NT2/D1 (cell line): ENCODE measurements at regions not wholly inside any gene's neighbourhood (a gene's known extent, or its start where the extent isn't known, plus 50 kb on each side); places are given as distances from the start of the nearest gene placed in this dataset.

ENCODE experiments used
- DNase-seq: peaks from one replicate; pipeline ENCODE4 v3.0.0-alpha.2; 2011; ENCODE audit warnings: low read depth, low spot score
- H3K27me3 ChIP-seq: 2 replicates; pipeline ENCODE4 v1.6.0; 2011; ENCODE audit warnings: mild to moderate bottlenecking; ENCODE audit not compliant: insufficient read length, insufficient read depth
- H3K36me3 ChIP-seq: 2 replicates; pipeline ENCODE4 v1.6.1; 2011; ENCODE audit warnings: mild to moderate bottlenecking, low read length, mixed read lengths; ENCODE audit not compliant: insufficient read depth, insufficient read length
- H3K4me1 ChIP-seq: 2 replicates; pipeline ENCODE4 v1.5.1; 2011; ENCODE audit not compliant: insufficient read depth, insufficient read length
- H3K4me3 ChIP-seq: 2 replicates; pipeline ENCODE4 v1.5.1; 2011; ENCODE audit warnings: low read depth; ENCODE audit not compliant: insufficient read length
- H3K9ac ChIP-seq: 2 replicates; pipeline ENCODE4 v1.6.0; 2011; ENCODE audit warnings: low read depth; ENCODE audit not compliant: insufficient read length
- H3K9me3 ChIP-seq: 2 replicates; pipeline ENCODE4 v1.5.1; 2011; ENCODE audit warnings: mild to moderate bottlenecking, low read length; ENCODE audit not compliant: insufficient read depth
- SUZ12 ChIP-seq: IDR thresholded peaks from 2 replicates; pipeline ENCODE4 v1.6.1; 2011; ENCODE audit not compliant: insufficient read length, insufficient read depth; ENCODE audit errors: extremely low read depth
- YY1 ChIP-seq: IDR thresholded peaks from 2 replicates; pipeline ENCODE4 v1.6.1; 2011; ENCODE audit not compliant: insufficient read length, insufficient read depth
- ZNF274 ChIP-seq: IDR thresholded peaks from 2 replicates; pipeline ENCODE4 v1.6.1; 2011; ENCODE audit warnings: mild to moderate bottlenecking, low read depth, low read length

- no peaks in the 10 kb centered on the region for H3K27me3 ChIP-seq
- no peaks in the 10 kb centered on the region for H3K4me1 ChIP-seq
- H3K9ac ChIP-seq = no peak overlapping the region
- TF ChIP-seq YY1 = no peak
- no peak for TF ChIP-seq ZNF274
- no peak for TF ChIP-seq SUZ12
- H3K36me3 ChIP-seq = no peaks in the 10 kb centered on the region
- no peak for DNase-seq
- peaks cover 14% of the 10 kb centered on the region for H3K9me3 ChIP-seq
- no peak overlapping the region for H3K4me3 ChIP-seq
These were observed 103.4 kb upstream of the VASH1 start for GRCh38 chr14:76657846-76658245.

- Histone ChIP-seq H3K9me3 (peaks cover 13% of the 10 kb centered on the region), H3K4me1 (no peaks in the 10 kb centered on the region), H3K4me3 (no peak overlapping the region), H3K9ac (no peak overlapping the region), H3K27me3 (no peaks in the 10 kb centered on the region), H3K36me3 (no peaks in the 10 kb centered on the region)
- DNase-seq = no peak
- no peak for TF ChIP-seq YY1
- no peak for TF ChIP-seq SUZ12
- TF ChIP-seq ZNF274 = no peak
These were observed 98.7 kb upstream of the VASH1 start for GRCh38 chr14:76662580-76662979.

GRCh38 chr14:76664790-76665189 lies 96.5 kb upstream of the VASH1 start:
- no peaks in the 10 kb centered on the region for H3K4me1 ChIP-seq
- no peak for DNase-seq
- no peaks in the 10 kb centered on the region for H3K36me3 ChIP-seq
- TF ChIP-seq ZNF274 (no peak), SUZ12 (no peak), YY1 (no peak)
- H3K9me3 ChIP-seq = 0 out of 2 replicates have a peak, but pooled peaks cover 5% of the 10 kb centered on the region
- no peaks in the 10 kb centered on the region for H3K27me3 ChIP-seq
- H3K4me3 ChIP-seq = no peak overlapping the region
- H3K9ac ChIP-seq = no peak overlapping the region

GRCh38 chr14:76666746-76667145 lies 94.5 kb upstream of the VASH1 start:
- H3K4me1 ChIP-seq = no peaks in the 10 kb centered on the region
- no peaks in the 10 kb centered on the region for H3K27me3 ChIP-seq
- no peak for TF ChIP-seq YY1
- no peak for TF ChIP-seq ZNF274
- TF ChIP-seq SUZ12 = no peak
- H3K4me3 ChIP-seq = no peak overlapping the region
- H3K9ac ChIP-seq = no peak overlapping the region
- H3K36me3 ChIP-seq = no peaks in the 10 kb centered on the region
- 0 out of 2 replicates have a peak, but pooled peaks cover 5% of the 10 kb centered on the region for H3K9me3 ChIP-seq
- no peak for DNase-seq

- Histone ChIP-seq H3K36me3 (no peaks in the 10 kb centered on the region), H3K27me3 (no peaks in the 10 kb centered on the region), H3K9me3 (0 out of 2 replicates have a peak, but pooled peaks cover 5% of the 10 kb centered on the region), H3K4me3 (no peak overlapping the region), H3K4me1 (no peaks in the 10 kb centered on the region), H3K9ac (no peak overlapping the region)
- no peak for TF ChIP-seq SUZ12
- TF ChIP-seq ZNF274 = no peak
- no peak for TF ChIP-seq YY1
- no peak for DNase-seq
These were observed 91.5 kb upstream of the VASH1 start for GRCh38 chr14:76669770-76670169.

GRCh38 chr14:76672123-76672522 lies 89.1 kb upstream of the VASH1 start:
- no peak for DNase-seq
- Histone ChIP-seq H3K36me3 (no peaks in the 10 kb centered on the region), H3K4me1 (no peaks in the 10 kb centered on the region), H3K9ac (no peak overlapping the region), H3K9me3 (0 out of 2 replicates have a peak, but pooled peaks cover 5% of the 10 kb centered on the region), H3K4me3 (no peak overlapping the region), H3K27me3 (no peaks in the 10 kb centered on the region)
- TF ChIP-seq ZNF274 (no peak), YY1 (no peak), SUZ12 (no peak)

- Histone ChIP-seq H3K9me3 (0 out of 2 replicates have a peak, but pooled peaks cover 5% of the 10 kb centered on the region), H3K9ac (no peak overlapping the region), H3K4me1 (no peaks in the 10 kb centered on the region), H3K27me3 (no peaks in the 10 kb centered on the region), H3K36me3 (no peaks in the 10 kb centered on the region), H3K4me3 (no peak overlapping the region)
- DNase-seq = no peak
- TF ChIP-seq YY1 (no peak), ZNF274 (no peak), SUZ12 (no peak)
These were observed 88.0 kb upstream of the VASH1 start for GRCh38 chr14:76673261-76673660.
